ENCODE measurements at regions not wholly inside any gene's neighbourhood (a gene's known extent, or its start where the extent isn't known, plus 50 kb on each side); places are given as distances from the start of the nearest gene placed in this dataset.
A peak's percentile ranks its signal among the peaks of the same experiment; 100 is the strongest.

- DNase-seq (ENCODE audit: low spot score) = peak; percentile 87
- peak; percentile 97 for FAIRE-seq
Observed at GRCh38 chr9:88658311-88658822, 123.4 kb downstream of the NXNL2 start.

GRCh38 chr9:88659126-88659525, 124.1 kb downstream of the NXNL2 start:
- DNase-seq (ENCODE audit: low spot score) = no peak
- FAIRE-seq = no peak

DNA sequence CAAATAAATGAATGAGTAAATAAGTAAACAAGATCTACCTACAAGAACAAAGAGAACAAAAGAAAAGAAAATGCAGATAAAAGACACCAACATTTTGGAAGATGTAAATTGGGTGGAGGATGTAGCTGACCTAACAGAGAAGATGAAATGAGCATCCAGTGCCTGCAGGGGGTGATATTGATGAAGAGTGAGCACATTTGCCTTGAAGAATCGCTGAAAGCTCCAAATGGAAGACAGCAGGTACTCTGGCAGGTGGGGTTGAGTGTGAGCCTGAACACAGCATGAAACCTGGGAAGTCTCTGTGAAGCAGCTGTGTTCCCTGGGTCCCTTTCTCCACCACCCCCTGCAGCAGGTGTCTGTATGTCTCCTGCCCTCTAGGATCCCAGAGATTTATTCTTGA, 125.6 kb downstream of the NXNL2 start:
- FAIRE-seq (peak; percentile 7), DNase-seq (ENCODE audit: low spot score) (no peak)

- DNase-seq (ENCODE audit: low spot score) = no peak
- no peak for FAIRE-seq
Observed at GRCh38 chr9:88661759-88662158, 126.8 kb downstream of the NXNL2 start.

- DNase-seq (ENCODE audit: low spot score) = no peak
- FAIRE-seq = no peak
Observed at GRCh38 chr9:88663771-88664419, 128.9 kb downstream of the NXNL2 start.

DNA sequence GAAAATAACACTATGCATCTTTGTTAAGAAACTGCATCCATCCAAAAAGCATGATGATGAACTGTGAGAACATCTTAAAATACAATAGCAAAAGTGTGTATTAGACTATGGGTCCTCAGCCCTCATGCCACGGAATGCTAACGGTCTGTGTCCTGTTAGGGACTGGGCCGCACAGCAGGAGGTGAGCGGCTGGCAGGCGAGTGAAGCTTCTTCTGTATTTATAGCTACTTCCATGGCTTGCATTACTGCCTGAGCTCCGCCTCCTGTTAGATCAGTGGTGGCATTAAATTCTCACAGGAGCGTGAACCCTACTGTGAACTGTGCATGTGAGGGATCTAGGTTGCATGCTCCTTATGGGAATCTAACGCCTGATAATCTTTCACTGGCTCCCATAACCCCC, 129.8 kb downstream of the NXNL2 start:
- DNase-seq (ENCODE audit: low spot score) (no peak), FAIRE-seq (no peak)

DNA sequence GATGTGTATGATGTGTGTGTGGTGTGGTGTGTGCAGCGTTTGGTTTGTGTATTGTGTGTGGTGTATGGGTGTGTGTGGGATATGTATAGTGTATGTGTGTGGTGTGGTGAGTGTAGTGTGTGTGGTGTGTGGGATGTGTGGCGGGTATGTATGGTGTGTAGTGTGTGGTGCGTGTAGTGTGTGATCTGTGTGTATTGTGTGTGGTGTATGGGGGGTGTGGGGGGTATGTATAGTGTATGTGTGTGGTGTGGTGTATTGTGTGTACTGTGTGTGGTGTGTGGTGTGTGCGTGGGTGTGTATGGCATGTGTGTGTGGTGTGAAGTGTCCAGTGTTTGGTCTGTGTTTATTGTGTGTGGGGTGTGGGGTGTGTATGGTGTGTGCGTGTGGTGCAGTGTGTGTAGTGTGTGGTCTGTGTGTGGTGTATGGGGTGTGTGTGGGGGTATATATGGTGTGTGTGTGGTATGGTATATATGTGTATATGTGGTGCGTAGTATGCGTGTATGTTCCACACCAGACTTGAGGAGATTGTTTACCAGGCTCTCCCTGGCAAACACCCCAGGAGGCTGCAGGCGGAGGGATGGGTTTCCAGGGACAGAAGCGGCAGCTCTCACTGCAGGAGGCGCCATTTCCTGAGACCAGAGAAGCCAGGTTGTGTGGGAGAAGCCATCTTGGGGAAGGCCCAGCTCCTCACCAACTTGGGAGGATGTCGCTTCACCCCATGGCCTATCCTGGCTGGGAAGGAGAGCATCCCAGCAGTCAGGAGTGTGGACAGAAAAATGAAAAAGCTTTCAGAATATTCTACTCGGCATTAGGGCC, 138.1 kb downstream of the NXNL2 start:
- FAIRE-seq (no peak), DNase-seq (ENCODE audit: low spot score) (no peak)

- FAIRE-seq (no peak), DNase-seq (ENCODE audit: low spot score) (no peak)
Observed at GRCh38 chr9:88673886-88674285, 138.9 kb downstream of the NXNL2 start.

DNA sequence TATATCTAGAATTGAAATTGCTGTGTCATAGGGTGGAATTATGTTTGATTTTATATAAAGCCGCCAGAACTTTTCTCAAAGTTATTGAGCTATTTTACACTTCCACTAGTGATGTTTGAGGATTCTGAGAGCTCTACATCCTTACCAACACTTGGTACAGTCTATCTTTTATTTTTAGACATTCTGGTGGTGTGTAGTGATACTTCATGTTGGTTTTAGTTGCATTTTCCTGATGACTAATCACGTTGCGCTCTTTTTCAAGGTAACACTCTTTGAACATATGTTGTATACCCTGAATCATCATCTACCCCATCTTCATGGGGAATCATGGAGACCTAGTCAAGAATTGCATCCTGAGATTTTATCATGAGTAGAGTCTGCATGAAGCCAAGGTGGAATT, 141.7 kb downstream of the NXNL2 start:
- no peak for DNase-seq (ENCODE audit: low spot score)
- FAIRE-seq = no peak

- no peak for DNase-seq (ENCODE audit: low spot score)
- FAIRE-seq = no peak
Observed at GRCh38 chr9:88678008-88678407, 143.0 kb downstream of the NXNL2 start.

DNA sequence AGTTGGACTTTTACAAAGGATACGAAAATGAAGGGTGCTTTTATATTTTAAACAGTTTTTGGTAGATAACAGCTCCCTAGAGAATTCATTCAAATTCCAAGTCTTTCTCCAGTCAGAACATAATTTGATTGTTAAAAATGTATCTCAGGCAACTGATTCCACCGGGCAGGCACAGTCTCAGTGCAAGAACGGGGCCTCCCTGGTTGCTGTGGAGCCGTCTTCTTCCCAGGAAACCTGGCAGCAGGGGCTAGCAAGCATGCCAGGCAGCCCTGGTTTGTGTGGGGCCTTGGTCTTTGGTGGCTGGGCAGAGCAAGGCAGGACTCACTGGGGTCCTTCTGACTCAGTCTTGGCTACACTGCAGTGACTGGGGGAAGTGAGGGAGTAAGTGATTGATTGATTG, 143.5 kb downstream of the NXNL2 start:
- FAIRE-seq = no peak
- no peak for DNase-seq (ENCODE audit: low spot score)

DNA sequence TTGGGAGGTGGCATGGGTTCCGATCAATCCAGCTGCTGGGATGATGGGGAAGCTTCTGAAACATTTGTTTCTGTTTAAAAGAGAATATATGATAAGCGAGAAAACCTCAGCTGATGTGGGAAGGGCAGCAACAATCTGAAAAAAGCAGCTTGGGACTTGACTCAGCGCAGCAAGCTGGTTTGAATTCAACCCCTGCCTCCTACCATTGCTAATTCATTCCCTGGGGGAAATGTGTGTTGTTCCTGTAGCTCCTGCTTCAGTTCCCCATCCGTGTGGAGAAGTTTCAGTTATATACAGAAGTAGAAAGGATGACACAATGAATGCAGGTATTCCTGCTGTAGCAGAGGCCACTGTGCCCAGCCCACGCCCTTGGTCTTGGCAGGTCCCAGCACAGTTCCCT, 145.1 kb downstream of the NXNL2 start:
- FAIRE-seq (no peak), DNase-seq (ENCODE audit: low spot score) (no peak)

DNA sequence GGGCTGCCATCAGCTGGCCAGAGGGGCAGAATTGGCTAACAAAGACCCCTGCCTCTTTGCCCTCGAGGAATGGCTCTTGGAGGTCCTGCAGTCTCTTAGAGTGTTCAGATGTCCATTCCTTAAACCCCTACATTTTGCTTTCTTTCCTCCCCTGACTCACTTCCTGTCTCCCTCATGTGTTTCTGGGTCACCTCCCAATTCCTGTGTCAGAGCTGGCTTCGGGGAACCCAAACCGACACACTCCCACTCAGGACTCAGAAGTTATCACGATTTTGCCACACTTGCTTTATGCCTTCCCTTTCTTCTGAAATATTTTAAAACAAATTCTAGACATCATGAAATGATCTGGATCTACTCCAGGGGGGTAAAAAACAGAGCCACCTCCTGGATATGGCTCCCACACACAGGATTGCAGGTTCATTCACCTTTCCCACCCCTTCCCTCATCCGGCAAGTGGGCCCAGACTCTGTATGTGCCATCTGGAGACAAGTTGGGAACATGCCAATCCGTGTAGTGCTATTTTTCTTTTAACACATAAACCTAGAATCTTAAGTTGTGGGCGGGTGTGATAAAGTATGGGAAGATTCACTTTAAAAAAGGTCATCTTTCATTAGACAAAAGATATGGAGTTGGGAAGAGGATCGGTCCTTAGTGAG, 145.7 kb downstream of the NXNL2 start:
- FAIRE-seq = no peak
- DNase-seq (ENCODE audit: low spot score) = no peak

GRCh38 chr9:88681434-88681833, 146.5 kb downstream of the NXNL2 start:
- no peak for DNase-seq (ENCODE audit: low spot score)
- no peak for FAIRE-seq

DNA sequence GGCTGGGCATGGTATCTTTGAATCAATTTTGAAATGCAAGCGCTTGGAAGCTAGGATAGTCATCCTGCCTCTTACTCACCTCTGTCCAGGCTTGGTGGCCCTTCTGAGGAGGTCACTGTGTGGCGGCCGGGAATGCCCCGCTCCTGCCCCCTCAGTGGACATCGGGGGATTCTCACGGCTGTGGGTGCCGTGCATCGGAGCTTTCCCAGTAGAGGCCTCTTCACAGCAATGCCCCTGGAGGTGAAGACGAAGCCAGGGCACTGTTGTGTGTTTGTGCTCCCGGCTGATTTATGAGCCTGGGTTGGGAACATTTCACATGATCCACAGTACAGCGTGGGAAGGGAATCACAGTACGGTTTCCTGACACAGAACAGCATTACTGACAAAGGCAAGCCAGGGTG, 147.5 kb downstream of the NXNL2 start:
- DNase-seq (ENCODE audit: low spot score) (peak; percentile 63), FAIRE-seq (no peak)

DNA sequence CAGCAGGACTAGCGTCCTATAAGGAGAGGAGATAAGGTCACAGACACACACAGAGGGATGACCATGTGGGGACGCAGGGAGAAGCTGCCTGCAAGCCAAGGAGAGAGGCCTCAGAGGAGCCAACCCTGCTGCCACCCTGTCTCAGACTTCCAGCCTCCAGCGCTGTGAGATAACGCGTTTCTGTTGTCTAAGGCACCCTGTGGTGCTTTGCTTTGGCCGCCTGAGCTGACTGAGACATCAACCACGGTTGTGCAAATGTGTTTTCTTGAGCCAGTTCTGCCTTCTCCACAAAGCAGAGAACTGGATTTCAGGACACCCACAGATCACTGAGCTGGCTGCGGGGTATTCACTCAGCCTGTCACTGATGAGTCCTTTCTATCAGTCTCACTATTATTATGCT, 149.1 kb downstream of the NXNL2 start:
- no peak for FAIRE-seq

DNA sequence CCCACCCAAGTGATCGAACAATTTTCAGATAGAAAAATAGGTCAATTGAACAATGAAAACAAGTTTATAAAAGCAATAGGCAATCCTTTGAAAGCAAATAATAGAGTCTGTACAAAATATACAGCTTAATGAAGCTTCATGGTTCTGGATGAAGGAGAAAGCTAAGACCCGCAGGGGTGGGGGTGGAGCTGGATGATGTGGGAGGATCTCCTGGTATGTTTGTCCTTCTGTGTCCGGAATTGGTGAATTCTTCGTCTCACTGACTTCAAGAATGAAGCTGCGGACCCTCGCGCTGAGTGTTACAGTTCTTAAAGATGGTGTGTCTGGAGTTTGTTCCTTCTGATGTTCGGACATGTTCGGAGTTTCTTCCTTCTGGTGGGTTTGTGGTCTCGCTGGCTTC, 149.9 kb downstream of the NXNL2 start:
- FAIRE-seq = no peak

More for the DNA sequence above, 149.1 kb downstream of the NXNL2 start:
- DNase-seq (ENCODE audit: low spot score) = no peak

GRCh38 chr9:88685966-88686365, 151.0 kb downstream of the NXNL2 start:
- no peak for FAIRE-seq
- DNase-seq (ENCODE audit: low spot score) = no peak

More for the DNA sequence above, 149.9 kb downstream of the NXNL2 start:
- no peak for DNase-seq (ENCODE audit: low spot score)

- DNase-seq (ENCODE audit: low spot score) (no peak), FAIRE-seq (no peak)
Observed at GRCh38 chr9:88689509-88690298, 154.7 kb downstream of the NXNL2 start.

- DNase-seq (ENCODE audit: low spot score) (no peak), FAIRE-seq (no peak)
Observed at GRCh38 chr9:88690628-88691027, 155.7 kb downstream of the NXNL2 start.

GRCh38 chr9:88691091-88691490, 156.1 kb downstream of the NXNL2 start:
- no peak for FAIRE-seq

More at GRCh38 chr9:88691091-88691490, 156.1 kb downstream of the NXNL2 start:
- DNase-seq (ENCODE audit: low spot score) = no peak

All from RCC 7860 (cell line).